K562 (cell line): ENCODE measurements at regions not wholly inside any gene's neighbourhood (a gene's known extent, or its start where the extent isn't known, plus 50 kb on each side); places are given as distances from the start of the nearest gene placed in this dataset.

Experiments used
- ATAC-seq: fragments of 200-7000 bp; cut with Tn5 transposase; 3 replicates; pipeline ENCODE4 v1.9.1; 2020; ENCODE audit warnings: moderate library complexity
- BruUV-seq: library from RNA; stranded (reverse); fragments of 400-500 nt; replicated peaks from 2 replicates; lab custom pipeline; 2021; lab: Mats Ljungman, UMichigan
- CTCF ChIA-PET: fragments of 300-600 bp; formaldehyde crosslinking; extraction: SDS; loops from one replicate; lab custom pipeline; 2021; ENCODE audit warnings: low intra/inter-chr PET ratio; lab: Yijun Ruan, JAX
- POLR2A ChIA-PET: fragments of 300-600, 350-650 bp; sonication (Branson Sonifier 250); formaldehyde crosslinking; extraction: SDS; loops from one replicate; lab custom pipeline; 2021; ENCODE audit warnings: antibody characterized with exemption, inconsistent platforms; lab: Yijun Ruan, JAX
- DNase-seq, 4 experiments: peaks; one replicate each; pipeline versions ENCODE4 v3.0.0 to v3.0.0-alpha.2; 2011 to 2018; ENCODE audit warnings: low spot score in 3 of 4, mixed read lengths in 3 of 4; ENCODE audit errors: extremely low read depth in 1 of 4
- FAIRE-seq: peaks from 2 replicates; lab custom pipeline; 2011; peaks lifted over from hg19 to GRCh38; lab: Jason Lieb, UNC
- H2AFZ ChIP-seq: 2 replicates; pipeline ENCODE4 v1.6.0; 2011; ENCODE audit warnings: low read depth, low read length, control low read depth, inconsistent platforms
- H3K27ac ChIP-seq: fragments of 200-600 bp; 3 replicates; pipeline ENCODE4 v1.8.0; 2011; ENCODE audit warnings: low read depth, mild to moderate bottlenecking, control low read depth, inconsistent platforms, low read length, moderate library complexity, mixed read lengths; ENCODE audit errors: extremely low read depth
- H3K27me3 ChIP-seq, 2 experiments: fragments of 300-600 bp in 1 of 2; 2 replicates in 1 of 2; 3 replicates in 1 of 2; pipeline versions ENCODE4 v1.6.0 to v1.8.0; 2011; ENCODE audit warnings: inconsistent platforms in 2 of 2, low read length in 2 of 2, mild to moderate bottlenecking in 1 of 2, mixed read lengths in 1 of 2, moderate library complexity in 1 of 2; ENCODE audit not compliant: control insufficient read depth in 2 of 2, insufficient read depth in 2 of 2
- H3K36me3 ChIP-seq: fragments of 300-600 bp; 3 replicates; pipeline ENCODE4 v1.8.0; 2011; ENCODE audit warnings: mild to moderate bottlenecking, low read length, inconsistent platforms; ENCODE audit not compliant: control insufficient read depth, insufficient read depth
- H3K4me1 ChIP-seq, 2 experiments: fragments of 200-600 bp in 1 of 2; replicated peaks in 1 of 2; 2 replicates in 1 of 2; 3 replicates in 1 of 2; pipeline versions ENCODE4 v1.5.1 to v1.8.0; 2011; ENCODE audit warnings: inconsistent platforms in 2 of 2, low read length in 2 of 2, mild to moderate bottlenecking in 1 of 2, mixed read lengths in 1 of 2, moderate library complexity in 1 of 2; ENCODE audit not compliant: control insufficient read depth in 2 of 2, insufficient read depth in 2 of 2
- H3K4me2 ChIP-seq: 2 replicates; pipeline ENCODE4 v1.6.1; 2011; ENCODE audit warnings: low read length, control low read depth, inconsistent platforms, mixed read lengths; ENCODE audit not compliant: insufficient read depth
- H3K4me3 ChIP-seq: fragments of 200-600 bp; sonication (generic), shearing (Covaris generic); 2 replicates; pipeline ENCODE4 v1.5.1; 2016; ENCODE audit warnings: control low read depth, inconsistent platforms
- H3K79me2 ChIP-seq: fragments of 200-600 bp; 3 replicates; pipeline ENCODE4 v1.8.0; 2011; ENCODE audit warnings: low read length, inconsistent platforms; ENCODE audit not compliant: control insufficient read depth, insufficient read depth
- H3K9ac ChIP-seq, 2 experiments: 2 replicates each; pipeline versions ENCODE4 v1.6.0 to v1.6.1; 2011; ENCODE audit warnings: low read depth in 2 of 2, low read length in 2 of 2, control low read depth in 1 of 2, inconsistent platforms in 1 of 2, mild to moderate bottlenecking in 1 of 2, mixed read lengths in 1 of 2; ENCODE audit not compliant: insufficient read depth in 1 of 2
- H3K9me1 ChIP-seq: one replicate; pipeline ENCODE4 v1.6.0; 2011; ENCODE audit warnings: inconsistent platforms, mild to moderate bottlenecking, low read length, moderate library complexity; ENCODE audit not compliant: control insufficient read depth, insufficient read depth
- H3K9me3 ChIP-seq: replicated peaks from 2 replicates; pipeline ENCODE4 v1.5.1; 2011; ENCODE audit warnings: low read depth, low read length, inconsistent platforms; ENCODE audit not compliant: control insufficient read depth, insufficient read depth
- H4K20me1 ChIP-seq: replicated peaks from 2 replicates; pipeline ENCODE4 v1.6.1; 2011; ENCODE audit warnings: low read length, inconsistent platforms, mixed read lengths; ENCODE audit not compliant: control insufficient read depth, insufficient read depth
- FUS ChIP-seq: fragments of 200-400 bp; formaldehyde crosslinking; optimal IDR thresholded peaks from 2 replicates; pipeline ENCODE3; 2017; ENCODE audit warnings: low read depth, low read length
- HDGF ChIP-seq: fragments of 450-650 bp; IDR thresholded peaks from 2 replicates; pipeline ENCODE4 v1.6.1; 2016
- SMAD3 ChIP-seq: fragments of 450-650 bp; formaldehyde crosslinking; conservative IDR thresholded peaks from 2 replicates; pipeline ENCODE4 v1.4.0; 2020; ENCODE audit warnings: mild to moderate bottlenecking
- SMARCB1 ChIP-seq: IDR thresholded peaks from 2 replicates; pipeline ENCODE4 v1.6.1; 2011; ENCODE audit warnings: improper control_type of control experiment, low read depth; ENCODE audit not compliant: insufficient read length
- SREBF1 ChIP-seq: fragments of 150-350 bp; IDR thresholded peaks from 2 replicates; pipeline ENCODE4 v1.6.1; 2014; ENCODE audit warnings: antibody characterized with exemption, low read depth, low read length, borderline replicate concordance
- STAT5B ChIP-seq: fragments of 250-450 bp; sonication (Bioruptor Pico); IDR thresholded peaks from 2 replicates; pipeline ENCODE4 v1.8.0; 2021; ENCODE audit warnings: mild to moderate bottlenecking, inconsistent platforms
- XRCC4 ChIP-seq: IDR thresholded peaks from one replicate; pipeline ENCODE4 v1.6.1; 2011; ENCODE audit not compliant: insufficient read depth, insufficient read length; ENCODE audit errors: extremely low read depth
- ZMIZ1 ChIP-seq, 2 experiments: fragments of 150-350 bp in 1 of 2; IDR thresholded peaks; 2 replicates each; pipeline ENCODE4 v1.6.1; 2012 to 2016; ENCODE audit warnings: low read depth in 2 of 2, low read length in 2 of 2, mild to moderate bottlenecking in 1 of 2, moderate library complexity in 1 of 2
- ZNF253 ChIP-seq: fragments of 250-450 bp; sonication (Bioruptor Pico); conservative IDR thresholded peaks from 2 replicates; pipeline ENCODE4 v1.6.1; 2021; ENCODE audit warnings: mild to moderate bottlenecking
- WGBS: fragments of 100-300 bp; shearing (Covaris generic); methylation state at CpG from one replicate; pipeline ENCODE4 v1.1.6; 2016; ENCODE audit warnings: low coverage, mixed read lengths; ENCODE audit not compliant: insufficient coverage; ENCODE audit errors: missing lambda C conversion rate; 5-methylcytosine and 5-hydroxymethylcytosine counted together
- in situ Hi-C: fragments of 300-500 bp; cut with MboI; formaldehyde crosslinking; loops from 4 replicates; pipeline ENCODE4 v1.15.0; 2018; ENCODE audit warnings: inconsistent platforms, mixed read lengths
- intact Hi-C: fragments of 100-400 bp; cut with micrococcal nuclease; formaldehyde crosslinking; loops from 2 replicates; pipeline ENCODE4 v1.14.2; 2022

GRCh38 chr5:117551236-117551635, 976.6 kb upstream of the SEMA6A start:
- no peak overlapping the region for H3K4me3 ChIP-seq
- in situ Hi-C loops: no loop called here
- no peaks in the 10 kb centered on the region for H4K20me1 ChIP-seq
- ChIA-PET POLR2A (no interaction called here), CTCF (no interaction called here)
- H3K9me3 ChIP-seq: no peaks in the 10 kb centered on the region; the same call in 1 of the 2 replicates
- BruUV-seq: no TSS peak
- WGBS: 4% methylated on average over 2 of the region's 2 CpGs
- DNase-seq (no peak), FAIRE-seq (no peak), ATAC-seq (no peak)
- H2AFZ ChIP-seq: no peak overlapping the region
- no peak overlapping the region for H3K9ac ChIP-seq
- H3K79me2 ChIP-seq: no peaks in the 10 kb centered on the region
- no peaks in the 10 kb centered on the region for H3K4me1 ChIP-seq
- H3K4me2 ChIP-seq: no peak overlapping the region
- H3K27ac ChIP-seq: no peak overlapping the region
- no peaks in the 10 kb centered on the region for H3K27me3 ChIP-seq
- H3K36me3 ChIP-seq: no peaks in the 10 kb centered on the region
- intact Hi-C loops: no loop called here
- no peaks in the 10 kb centered on the region for H3K9me1 ChIP-seq
- no peak for TF ChIP-seq FUS
- TF ChIP-seq SMAD3 (CRISPR knock-in tag): no peak
- no peak for TF ChIP-seq ZMIZ1 (IDR thresholded peaks at IDR 0.05; ENCODE audit: low read depth in 2 of 2, low read length in 2 of 2)
- no peak for TF ChIP-seq HDGF
- TF ChIP-seq ZNF253 (CRISPR knock-in tag): no peak
- TF ChIP-seq XRCC4: no peak
- TF ChIP-seq SMARCB1: no peak
- no peak for TF ChIP-seq STAT5B (CRISPR knock-in tag)
- TF ChIP-seq SREBF1: no peak
